ENCODE measurements at regions not wholly inside any gene's neighbourhood (a gene's known extent, or its start where the extent isn't known, plus 50 kb on each side); places are given as distances from the start of the nearest gene placed in this dataset.

GRCh38 chr18:30081122-30081521, 961.4 kb downstream of the DSC3 start:
- no peaks in the 10 kb centered on the region for H3K36me3 ChIP-seq (ENCODE audit: insufficient read depth, low read length, poor library complexity, severe bottlenecking)
- H3K4me1 ChIP-seq (ENCODE audit: insufficient read depth, low read length, poor library complexity, severe bottlenecking): no peaks in the 10 kb centered on the region
- H3K9me3 ChIP-seq (ENCODE audit: low read depth, low read length, poor library complexity, severe bottlenecking): peaks cover 8% of the 10 kb centered on the region
- CTCF ChIA-PET: no interaction called here
- DNase-seq (ENCODE audit: low spot score): no peak
- no peaks in the 10 kb centered on the region for H3K27me3 ChIP-seq (replicated peaks; ENCODE audit: insufficient read depth, low read depth, low read length, poor library complexity)
- no TSS peak for BruUV-seq (replicated peaks)
- POLR2A ChIA-PET (ENCODE audit: low non-redundant PET): no interaction called here
- no peak for TF ChIP-seq EZH2 (IDR thresholded peaks at IDR 0.05; ENCODE audit: borderline replicate concordance, low read depth, low read length, poor library complexity, severe bottlenecking)
- TF ChIP-seq CTCF (conservative IDR thresholded peaks at IDR 0.05; ENCODE audit: low read depth, low read length): no peak
- no peak overlapping the region for H3K27ac ChIP-seq (ENCODE audit: low read depth, low read length, poor library complexity, severe bottlenecking)
- no peak overlapping the region for H3K4me3 ChIP-seq (ENCODE audit: low read depth, low read length, poor library complexity, severe bottlenecking)
- intact Hi-C loops (cut with micrococcal nuclease; ENCODE audit: unreplicated experiment): no loop called here

DNA sequence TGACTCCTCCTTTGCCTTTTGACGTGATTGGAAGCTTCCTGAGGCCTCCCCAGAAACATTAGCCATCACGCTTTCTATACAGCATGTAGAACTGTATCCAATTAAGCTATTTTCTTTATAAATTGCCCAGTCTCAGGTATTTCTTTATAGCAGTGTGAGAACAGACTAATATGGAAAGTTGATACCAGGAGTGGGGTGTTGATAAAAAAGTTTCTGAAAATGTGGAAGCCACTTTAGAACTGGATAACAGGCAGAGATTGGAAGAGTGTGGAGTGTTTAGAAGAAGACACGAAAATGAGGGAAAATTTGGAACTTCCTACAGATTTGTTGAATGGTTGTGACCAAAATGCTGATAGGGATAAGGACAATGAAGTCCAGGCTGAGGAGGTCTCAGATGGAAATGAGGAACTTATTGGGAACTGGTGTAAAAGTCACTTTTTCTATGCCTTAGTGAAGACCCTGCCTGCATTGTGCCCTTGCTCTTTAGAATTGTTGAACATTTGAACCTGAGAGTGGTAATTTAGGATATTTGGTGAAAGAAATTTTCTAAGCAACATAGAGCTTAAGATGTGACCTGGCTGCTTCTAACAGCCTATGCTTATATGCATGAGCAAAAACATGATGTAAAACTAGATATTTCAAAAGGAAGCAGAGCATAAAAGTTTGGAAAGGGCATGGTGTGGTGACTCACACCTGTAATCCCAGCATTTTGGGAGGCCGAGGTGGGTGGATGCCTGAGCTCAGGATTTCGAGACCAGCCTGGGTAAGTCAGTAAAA, 969.7 kb downstream of the DSC3 start:
- no peaks in the 10 kb centered on the region for H3K36me3 ChIP-seq (ENCODE audit: insufficient read depth, low read length, poor library complexity, severe bottlenecking)
- DNase-seq (ENCODE audit: low spot score): no peak
- H3K27me3 ChIP-seq (replicated peaks; ENCODE audit: insufficient read depth, low read depth, low read length, poor library complexity): no peaks in the 10 kb centered on the region
- H3K27ac ChIP-seq (ENCODE audit: low read depth, low read length, poor library complexity, severe bottlenecking): no peak overlapping the region
- no peak overlapping the region for H3K4me3 ChIP-seq (ENCODE audit: low read depth, low read length, poor library complexity, severe bottlenecking)
- H3K9me3 ChIP-seq (ENCODE audit: low read depth, low read length, poor library complexity, severe bottlenecking): peaks cover 19% of the 10 kb centered on the region
- POLR2A ChIA-PET (ENCODE audit: low non-redundant PET): no interaction called here
- CTCF ChIA-PET: no interaction called here
- intact Hi-C loops (cut with micrococcal nuclease; ENCODE audit: unreplicated experiment): no loop called here
- H3K4me1 ChIP-seq (ENCODE audit: insufficient read depth, low read length, poor library complexity, severe bottlenecking): no peaks in the 10 kb centered on the region
- no TSS peak for BruUV-seq (replicated peaks)
- TF ChIP-seq CTCF (conservative IDR thresholded peaks at IDR 0.05; ENCODE audit: low read depth, low read length) (no peak), EZH2 (IDR thresholded peaks at IDR 0.05; ENCODE audit: borderline replicate concordance, low read depth, low read length, poor library complexity, severe bottlenecking) (no peak)

GRCh38 chr18:30066288-30066687, 976.3 kb downstream of the DSC3 start:
- H3K4me1 ChIP-seq (ENCODE audit: insufficient read depth, low read length, poor library complexity, severe bottlenecking): no peaks in the 10 kb centered on the region
- no TSS peak for BruUV-seq (replicated peaks)
- H3K27ac ChIP-seq (ENCODE audit: low read depth, low read length, poor library complexity, severe bottlenecking): no peak overlapping the region
- H3K4me3 ChIP-seq (ENCODE audit: low read depth, low read length, poor library complexity, severe bottlenecking): no peak overlapping the region
- CTCF ChIA-PET: no interaction called here
- intact Hi-C loops (cut with micrococcal nuclease; ENCODE audit: unreplicated experiment): no loop called here
- POLR2A ChIA-PET (ENCODE audit: low non-redundant PET): no interaction called here
- H3K9me3 ChIP-seq (ENCODE audit: low read depth, low read length, poor library complexity, severe bottlenecking): peaks cover 10% of the 10 kb centered on the region
- TF ChIP-seq EZH2 (IDR thresholded peaks at IDR 0.05; ENCODE audit: borderline replicate concordance, low read depth, low read length, poor library complexity, severe bottlenecking) (no peak), CTCF (conservative IDR thresholded peaks at IDR 0.05; ENCODE audit: low read depth, low read length) (no peak)
- H3K27me3 ChIP-seq (replicated peaks; ENCODE audit: insufficient read depth, low read depth, low read length, poor library complexity): no peaks in the 10 kb centered on the region
- no peaks in the 10 kb centered on the region for H3K36me3 ChIP-seq (ENCODE audit: insufficient read depth, low read length, poor library complexity, severe bottlenecking)
- no peak for DNase-seq (ENCODE audit: low spot score)

All from A673 (cell line).